AG08395 (cell line): ENCODE measurements at regions not wholly inside any gene's neighbourhood (a gene's known extent, or its start where the extent isn't known, plus 50 kb on each side); places are given as distances from the start of the nearest gene placed in this dataset.
"Not testable (repeated sequence)": the region's sequence is repeated elsewhere in the genome, so short reads cannot be mapped to it uniquely, and the experiment has no call there.

Experiments used
- DNase-seq: peaks from one replicate; pipeline ENCODE4 v3.0.0; 2012; ENCODE audit warnings: mixed read lengths, low spot score

- not testable (repeated sequence) for DNase-seq
Observed at GRCh38 chr12:131440209-131441059, 270.5 kb upstream of the SFSWAP start.

- no peak for DNase-seq
Observed at GRCh38 chr12:131441060-131441396, 269.9 kb upstream of the SFSWAP start.

GRCh38 chr12:131441638-131442336 is 269.1 kb upstream of the SFSWAP start:
- DNase-seq: no peak

- no peak for DNase-seq
Observed at GRCh38 chr12:131442337-131442918, 268.5 kb upstream of the SFSWAP start.

DNA sequence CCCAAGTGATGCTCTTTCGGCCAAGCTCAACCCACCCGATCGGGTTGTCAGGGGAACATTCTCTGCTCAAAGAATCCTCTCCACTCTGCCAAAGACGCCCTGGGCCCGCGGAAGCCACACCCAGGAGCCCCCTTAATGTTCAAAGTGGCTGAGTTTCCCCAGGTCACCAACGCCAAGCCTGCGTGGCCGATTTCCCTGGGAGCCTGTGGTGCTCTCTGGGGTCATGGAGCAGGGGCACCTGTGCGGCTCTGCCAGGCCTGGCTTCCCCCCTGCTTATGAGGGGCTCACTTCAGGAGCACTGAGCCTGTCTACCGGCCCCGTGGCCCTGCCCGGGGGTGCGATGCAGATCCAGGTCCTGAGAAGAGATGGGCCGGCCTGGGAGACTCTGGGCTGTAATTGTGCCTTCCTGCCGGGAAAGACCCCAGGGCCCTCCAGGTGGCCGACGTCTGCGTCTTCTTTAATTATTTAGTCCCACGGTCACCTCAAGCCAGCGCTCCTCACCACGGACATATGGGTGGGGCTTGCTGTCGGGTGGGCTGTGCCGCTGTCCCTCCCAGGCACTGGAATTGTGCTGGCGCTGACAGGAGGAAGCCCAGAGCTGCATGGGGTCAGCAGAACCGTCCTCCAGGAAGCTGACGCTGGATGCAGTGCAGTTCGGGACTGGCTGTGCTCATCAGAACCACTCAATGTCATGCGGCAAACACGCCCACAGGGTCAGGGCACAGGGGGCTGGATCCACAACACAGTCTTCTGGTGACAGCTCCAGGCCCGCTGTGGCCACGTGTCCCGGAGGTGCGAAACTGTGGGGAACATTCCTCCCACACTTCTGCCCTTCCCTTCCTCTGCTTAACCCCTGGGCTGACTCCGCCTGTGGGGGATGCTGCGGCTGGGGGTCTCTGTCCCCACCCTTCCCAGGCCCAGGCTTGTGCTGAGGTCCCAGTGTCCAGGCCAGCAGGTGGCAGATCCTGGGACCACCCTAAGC is 267.6 kb upstream of the SFSWAP start:
- DNase-seq: no peak

DNA sequence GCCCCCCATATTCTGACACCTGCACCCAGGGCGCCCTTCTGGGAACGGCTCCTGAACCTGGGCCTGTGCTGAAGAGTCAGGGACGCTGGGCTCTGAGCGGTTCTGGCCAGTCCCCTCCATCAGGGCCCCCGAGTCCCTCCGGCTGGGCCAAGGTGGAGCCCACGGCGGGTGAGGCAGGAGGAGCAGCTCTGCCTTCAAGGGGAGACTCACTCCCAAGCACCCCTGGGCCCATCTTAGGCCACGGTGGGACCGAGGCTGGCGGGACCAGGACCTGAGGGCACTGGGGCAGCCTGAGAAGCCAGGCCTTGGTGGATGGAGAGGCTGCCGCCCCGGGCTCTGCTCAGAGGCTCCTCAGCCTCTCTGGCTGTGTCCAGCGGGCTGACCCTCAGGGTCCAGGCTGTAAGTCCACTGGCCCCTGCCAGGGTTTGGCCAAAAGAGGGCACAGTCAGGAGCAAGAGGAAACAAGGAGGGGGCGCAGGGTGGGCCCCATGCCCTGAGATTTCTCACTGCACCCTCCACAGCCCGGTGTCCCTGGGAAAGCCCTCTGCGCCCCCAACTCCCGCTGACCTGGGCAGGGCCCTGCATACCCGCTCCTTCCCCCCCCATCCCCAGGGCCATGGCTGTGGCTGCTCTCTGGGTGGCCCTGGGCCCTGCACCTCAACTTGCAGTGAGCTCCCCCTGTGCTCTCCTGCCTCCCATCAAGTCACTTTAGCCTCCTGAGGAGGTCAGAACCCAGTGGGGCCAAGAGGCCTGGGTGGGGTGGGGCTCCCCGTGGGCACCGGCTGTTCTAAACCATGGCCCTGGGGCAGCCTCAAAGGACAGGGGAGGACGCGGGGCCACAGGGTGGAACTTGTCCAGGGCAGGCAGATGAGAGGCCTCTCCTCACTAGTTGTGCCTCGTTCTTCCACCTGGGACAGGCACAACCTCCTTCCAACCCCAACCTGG is 266.4 kb upstream of the SFSWAP start:
- no peak for DNase-seq

DNA sequence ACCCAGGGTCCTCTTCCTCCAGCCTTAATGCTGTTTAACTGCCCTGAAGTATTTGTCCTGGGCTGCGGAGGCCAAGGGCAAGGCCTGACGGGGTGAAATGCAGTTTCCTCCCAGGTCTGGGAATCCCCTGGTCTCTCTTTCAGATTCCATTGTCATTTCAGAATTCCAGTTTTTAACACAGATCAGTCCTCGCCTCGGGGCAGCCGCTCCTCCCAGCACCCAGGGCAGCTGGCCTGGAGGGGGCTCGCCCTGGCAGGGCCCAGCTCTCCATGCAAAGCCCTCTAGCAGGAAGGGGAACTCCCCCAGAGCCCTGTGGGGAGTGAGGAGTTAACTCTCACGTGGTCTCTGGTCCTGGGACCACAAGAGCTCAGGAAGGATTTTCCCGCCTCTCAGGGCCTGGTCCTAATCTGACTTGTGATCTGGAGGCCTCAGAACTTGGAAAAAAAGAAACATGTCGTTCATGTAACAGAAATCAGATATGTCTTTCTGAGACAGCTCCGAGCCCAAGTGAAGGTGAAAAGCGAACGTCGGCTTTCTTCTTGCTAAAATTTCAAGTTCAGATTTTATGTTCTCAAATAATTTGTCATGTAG is 265.6 kb upstream of the SFSWAP start:
- DNase-seq: no peak

- no peak for DNase-seq
Observed at GRCh38 chr12:131445795-131446194, 265.1 kb upstream of the SFSWAP start.

- DNase-seq: not testable (repeated sequence)
Observed at GRCh38 chr12:131447636-131448035, 263.3 kb upstream of the SFSWAP start.

DNA sequence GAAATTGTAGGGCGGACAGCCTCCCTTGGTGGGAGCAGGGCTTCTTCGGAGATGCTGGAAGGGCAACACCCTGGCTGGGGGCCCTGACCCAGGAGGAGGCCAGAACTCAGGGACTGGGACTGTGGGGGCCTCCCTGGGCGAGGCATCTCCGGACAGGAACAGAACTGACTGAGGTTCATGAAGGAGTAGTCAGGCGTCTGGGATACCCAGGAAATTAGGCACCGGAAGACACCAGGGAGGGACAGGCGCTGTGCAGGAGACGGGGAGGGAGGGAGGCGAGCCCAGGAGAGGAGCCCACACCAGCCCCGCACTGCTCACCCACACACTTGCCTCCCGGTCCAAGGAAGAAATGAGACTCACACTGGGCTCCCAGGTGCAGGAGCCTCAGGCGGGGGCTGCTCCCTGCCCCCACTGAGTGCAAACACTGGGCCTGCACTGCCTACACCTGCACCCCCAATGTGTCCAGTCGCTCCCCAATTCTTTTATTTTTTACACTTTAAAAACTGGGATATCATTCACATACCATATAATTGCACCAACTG is 262.6 kb upstream of the SFSWAP start:
- no peak for DNase-seq

- DNase-seq: no peak
Observed at GRCh38 chr12:131449027-131449426, 261.9 kb upstream of the SFSWAP start.

DNA sequence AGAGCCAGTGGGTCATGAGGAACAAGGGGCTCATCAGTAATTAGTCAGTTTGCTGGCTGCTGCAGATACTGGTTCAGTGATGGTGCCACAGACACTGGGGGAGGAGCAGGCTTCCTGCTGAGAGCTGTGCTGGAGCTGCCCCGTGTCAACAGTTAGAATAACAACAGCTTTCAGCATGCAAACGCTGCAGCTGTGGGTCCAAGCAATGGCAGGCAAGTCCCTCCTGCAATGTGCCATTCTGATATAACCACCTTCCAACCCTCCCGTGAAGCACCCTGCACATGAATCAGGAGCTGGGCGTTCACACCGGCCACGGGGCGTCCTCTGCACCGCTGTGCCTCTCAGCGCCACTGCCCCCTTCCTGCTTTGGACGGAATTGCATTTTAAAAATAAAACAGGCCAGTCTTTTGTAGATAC is 258.4 kb upstream of the SFSWAP start:
- no peak for DNase-seq

DNA sequence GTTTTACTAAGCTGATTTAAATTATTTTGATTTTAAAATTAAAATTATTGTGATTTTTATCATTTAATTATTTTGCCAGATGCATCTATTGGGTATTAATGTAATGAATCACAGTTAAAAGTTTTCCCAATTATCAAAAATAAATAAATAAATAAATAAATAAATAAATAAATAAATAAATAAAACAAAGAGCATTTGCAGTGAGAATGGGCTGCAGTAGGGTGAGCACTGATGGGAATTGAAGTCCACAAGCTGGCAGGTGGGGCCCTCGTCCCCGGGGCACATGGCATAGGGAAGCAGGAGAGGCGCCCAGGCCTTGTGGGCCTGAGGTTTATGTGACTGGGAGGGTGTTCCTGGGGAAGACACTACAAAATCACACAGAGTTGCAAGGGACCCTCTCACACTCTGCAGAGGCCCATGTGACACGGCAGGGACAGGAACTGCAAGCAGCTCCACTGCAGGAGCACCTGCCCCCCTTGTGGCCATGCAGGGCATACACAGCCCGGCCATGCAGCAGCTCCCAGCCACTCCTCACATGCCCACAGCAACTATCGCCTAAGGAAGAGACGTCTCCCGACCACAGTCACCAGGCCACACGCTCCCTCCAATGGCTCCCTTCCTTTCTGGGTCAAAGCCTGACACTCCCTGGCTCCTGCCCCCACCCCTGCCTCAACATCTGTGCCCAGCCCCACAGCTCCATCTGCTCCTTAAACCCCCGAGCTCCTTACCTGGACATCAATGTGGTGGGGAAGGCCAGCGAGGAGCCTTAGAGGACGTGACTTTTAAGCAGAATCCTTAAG is 256.3 kb upstream of the SFSWAP start:
- no peak for DNase-seq

DNA sequence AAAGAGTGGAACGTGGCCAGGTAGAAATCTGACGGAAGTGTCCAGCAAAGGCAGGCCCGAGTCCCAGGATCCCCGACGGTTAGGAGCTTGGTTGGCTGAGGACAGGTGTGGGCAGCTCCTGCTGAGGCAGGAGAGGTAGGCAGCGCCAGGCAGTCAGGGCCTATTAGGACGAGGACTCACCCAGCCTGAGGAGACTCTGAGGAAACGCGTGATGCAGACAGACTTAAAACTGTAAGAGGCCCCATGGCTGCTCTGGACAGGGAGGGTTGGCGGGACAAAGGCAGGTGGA is 255.7 kb upstream of the SFSWAP start:
- DNase-seq: no peak

DNA sequence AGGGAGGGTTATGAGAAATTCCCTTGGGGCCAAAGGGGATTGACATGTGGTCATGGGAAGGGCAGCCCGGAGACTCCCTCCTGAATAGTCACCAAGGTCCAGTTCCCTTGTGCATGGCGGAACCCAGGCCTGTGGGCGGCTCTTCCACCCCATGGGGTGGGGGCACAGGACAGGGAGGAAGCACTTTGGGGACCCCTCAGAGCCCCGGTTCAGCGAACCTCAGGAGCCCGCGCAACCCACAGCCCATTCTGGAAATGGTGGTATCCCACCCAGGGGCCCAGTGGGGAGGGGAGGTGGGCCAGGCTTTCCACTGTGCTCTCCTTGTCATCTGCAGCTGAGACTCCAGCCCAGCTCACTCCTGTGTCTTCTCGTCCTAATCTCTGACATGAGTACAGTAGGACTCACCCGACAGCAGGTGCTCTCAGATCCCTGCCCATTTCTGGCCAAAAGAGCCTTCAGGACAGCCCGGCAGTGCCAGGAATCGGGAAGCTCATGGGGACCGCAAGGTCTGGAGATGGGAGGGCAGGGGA is 255.2 kb upstream of the SFSWAP start:
- no peak for DNase-seq

GRCh38 chr12:131456301-131457027 is 254.4 kb upstream of the SFSWAP start:
- no peak for DNase-seq

DNA sequence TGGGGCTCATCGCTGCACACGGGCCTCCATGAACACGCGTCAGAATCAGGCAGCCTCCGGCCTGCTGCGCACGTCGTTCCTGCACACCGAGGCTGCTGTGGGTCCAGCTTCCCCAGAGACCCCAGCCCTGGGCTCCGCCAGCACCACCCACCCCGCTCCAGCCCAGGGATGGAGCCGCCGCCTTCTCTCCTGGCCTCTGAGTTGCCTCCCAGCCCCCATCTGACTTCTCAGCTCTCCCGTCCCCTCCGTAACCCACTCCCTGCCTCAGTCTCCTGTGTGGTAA is 253.9 kb upstream of the SFSWAP start:
- DNase-seq: no peak

DNA sequence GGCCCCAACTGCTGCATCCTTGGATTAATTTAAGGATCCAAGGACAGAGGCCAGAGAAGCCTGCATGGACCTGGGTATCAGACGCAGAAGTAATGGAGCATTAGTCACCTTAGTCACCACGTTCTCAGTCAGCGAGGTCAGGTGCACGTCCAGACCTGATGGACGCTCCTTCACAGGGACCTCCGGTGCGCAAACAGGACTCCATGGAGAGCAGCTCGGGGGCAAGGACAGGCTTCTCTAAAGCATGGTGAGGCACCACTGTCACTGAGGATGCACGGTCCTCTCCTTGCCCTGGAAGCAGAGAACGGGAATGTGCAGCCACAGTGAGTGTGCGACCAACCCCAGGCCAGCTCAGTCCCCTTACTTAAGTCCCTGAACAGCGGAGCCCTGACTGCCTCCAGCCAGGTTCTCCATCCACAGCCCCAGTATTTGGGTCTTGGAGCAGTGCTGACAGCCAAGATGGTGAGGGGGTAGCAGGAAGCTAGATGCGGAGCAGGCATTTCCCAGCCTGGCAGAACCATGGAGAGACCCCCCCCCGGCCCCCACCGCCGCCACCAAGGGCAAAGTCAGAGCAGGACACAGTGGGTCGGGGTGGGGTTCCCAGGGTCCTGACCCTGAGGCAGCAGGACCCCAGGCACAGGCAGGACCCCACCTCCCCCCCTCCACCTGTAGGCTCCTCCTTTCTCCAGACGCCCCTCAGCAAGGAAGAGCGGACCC is 253.4 kb upstream of the SFSWAP start:
- DNase-seq: no peak
